Activated T-cell treated with anti-CD3 and anti-CD28 coated beads, Interleukin-2, amount 50 U/mL, for 4 hours (primary cell): ENCODE measurements at regions not wholly inside any gene's neighbourhood (a gene's known extent, or its start where the extent isn't known, plus 50 kb on each side); places are given as distances from the start of the nearest gene placed in this dataset.
"Not testable (repeated sequence)": the region's sequence is repeated elsewhere in the genome, so short reads cannot be mapped to it uniquely, and the experiment has no call there.

Experiments used
- ATAC-seq, 2 donors: fragments of 200-7000 bp; cut with Tn5 transposase; one replicate each; pipeline ENCODE4 v1.10.0; 2021
- DNase-seq: peaks from one replicate; pipeline ENCODE4 v3.0.0-alpha.2; 2020
- H3K27me3 Mint-ChIP-seq: one replicate; pipeline ENCODE4 v1.8.0; 2021; ENCODE audit warnings: low read depth, mixed read lengths
- H3K36me3 Mint-ChIP-seq: one replicate; pipeline ENCODE4 v1.8.0; 2022; ENCODE audit warnings: mixed read lengths; ENCODE audit not compliant: insufficient read depth
- H3K4me1 Mint-ChIP-seq: one replicate; pipeline ENCODE4 v1.8.0; 2021; ENCODE audit warnings: low read depth, mixed read lengths
- H3K4me3 Mint-ChIP-seq: one replicate; pipeline ENCODE4 v1.8.0; 2021; ENCODE audit warnings: mild to moderate bottlenecking, moderate library complexity, mixed read lengths
- H3K9me3 Mint-ChIP-seq: one replicate; pipeline ENCODE4 v1.8.0; 2021; ENCODE audit warnings: mixed read lengths

- ATAC-seq, DNase-seq, H3K4me1 Mint-ChIP-seq, H3K4me3 Mint-ChIP-seq, H3K27me3 Mint-ChIP-seq, H3K9me3 Mint-ChIP-seq, H3K36me3 Mint-ChIP-seq: not testable (repeated sequence)
Measured at GRCh38 chrX:106493210-106493816, 118.5 kb upstream of the RADX start.

GRCh38 chrX:106499473-106499872, 112.3 kb upstream of the RADX start:
- peaks cover 5% of the 10 kb centered on the region for H3K4me1 Mint-ChIP-seq
- DNase-seq = no peak
- H3K27me3 Mint-ChIP-seq = no peaks in the 10 kb centered on the region
- H3K9me3 Mint-ChIP-seq = no peaks in the 10 kb centered on the region
- ATAC-seq = no peak
- H3K36me3 Mint-ChIP-seq = no peaks in the 10 kb centered on the region
- H3K4me3 Mint-ChIP-seq = no peak overlapping the region

GRCh38 chrX:106510713-106511403, 100.9 kb upstream of the RADX start:
- Mint-ChIP-seq H3K9me3 (no peaks in the 10 kb centered on the region), H3K4me3 (no peak overlapping the region), H3K36me3 (no peaks in the 10 kb centered on the region), H3K4me1 (no peaks in the 10 kb centered on the region), H3K27me3 (no peaks in the 10 kb centered on the region)
- ATAC-seq (no peak), DNase-seq (no peak)
